Left ventricle myocardium inferior (tissue), 1 donor: ENCODE measurements at regions not wholly inside any gene's neighbourhood (a gene's known extent, or its start where the extent isn't known, plus 50 kb on each side); places are given as distances from the start of the nearest gene placed in this dataset.

Experiments used
- DNase-seq: peaks from one replicate; pipeline ENCODE4 v3.0.0-alpha.2; 2020
- H3K27ac ChIP-seq: fragments of 200-600 bp; replicated peaks from 2 replicates; pipeline ENCODE4 v1.8.0; 2021
- H3K27me3 ChIP-seq: fragments of 200-600 bp; 2 replicates; pipeline ENCODE4 v1.8.0; 2021; ENCODE audit warnings: low read depth
- H3K36me3 ChIP-seq: fragments of 200-600 bp; 2 replicates; pipeline ENCODE4 v1.8.0; 2021
- H3K4me1 ChIP-seq: fragments of 200-600 bp; 2 replicates; pipeline ENCODE4 v1.8.0; 2021
- H3K4me3 ChIP-seq: fragments of 200-600 bp; 2 replicates; pipeline ENCODE4 v1.8.0; 2021; ENCODE audit warnings: mild to moderate bottlenecking, moderate library complexity
- H3K9me3 ChIP-seq: fragments of 200-600 bp; replicated peaks from 2 replicates; pipeline ENCODE4 v1.8.0; 2021
- CTCF ChIP-seq: fragments of 200-600 bp; IDR thresholded peaks from 2 replicates; pipeline ENCODE4 v1.8.0; 2021; ENCODE audit warnings: antibody characterized with exemption, mild to moderate bottlenecking, borderline replicate concordance
- intact Hi-C: fragments of 100-400 bp; cut with micrococcal nuclease; formaldehyde crosslinking; loops from one replicate; pipeline ENCODE4 v1.11.0; 2022
- donor health status: DM: no; HTN: yes; CAD: no; lungs with severe emphysema.

GRCh38 chr2:203804070-203804469 lies 63.5 kb upstream of the CTLA4 start:
- no peak for DNase-seq
- no peaks in the 10 kb centered on the region for H3K27me3 ChIP-seq
- peak overlapping the region; percentile 49 for H3K27ac ChIP-seq
- H3K9me3 ChIP-seq = peaks cover 38% of the 10 kb centered on the region
- no peak overlapping the region for H3K4me3 ChIP-seq
- intact Hi-C loops = loop anchor here (10.0 kb wide), 1 partner anchor 149 kb away; no protein-coding TSS in a partner anchor
- H3K36me3 ChIP-seq = no peaks in the 10 kb centered on the region
- TF ChIP-seq CTCF = no peak
- peaks cover 4% of the 10 kb centered on the region for H3K4me1 ChIP-seq

- no peak for TF ChIP-seq CTCF
- Histone ChIP-seq H3K9me3 (peaks cover 38% of the 10 kb centered on the region), H3K27ac (peak overlapping the region; percentile 49), H3K27me3 (no peaks in the 10 kb centered on the region), H3K4me3 (no peak overlapping the region), H3K36me3 (no peaks in the 10 kb centered on the region), H3K4me1 (peaks cover 7% of the 10 kb centered on the region)
- intact Hi-C loops = loop anchor here (10.0 kb wide), 1 partner anchor 150 kb away; no protein-coding TSS in a partner anchor
- DNase-seq = no peak
Measured at GRCh38 chr2:203804764-203805485, 62.6 kb upstream of the CTLA4 start.

GRCh38 chr2:203805486-203805838 lies 62.1 kb upstream of the CTLA4 start:
- Histone ChIP-seq H3K4me3 (no peak overlapping the region), H3K9me3 (peaks cover 35% of the 10 kb centered on the region), H3K36me3 (no peaks in the 10 kb centered on the region), H3K27me3 (no peaks in the 10 kb centered on the region), H3K4me1 (peaks cover 7% of the 10 kb centered on the region), H3K27ac (no peak overlapping the region)
- no peak for DNase-seq
- TF ChIP-seq CTCF = no peak
- intact Hi-C loops = loop anchor here (10.0 kb wide), 1 partner anchor 151 kb away; no protein-coding TSS in a partner anchor

GRCh38 chr2:203806761-203807160 lies 60.8 kb upstream of the CTLA4 start:
- Histone ChIP-seq H3K9me3 (peaks cover 25% of the 10 kb centered on the region), H3K4me1 (peaks cover 12% of the 10 kb centered on the region), H3K27me3 (no peaks in the 10 kb centered on the region), H3K36me3 (no peaks in the 10 kb centered on the region), H3K27ac (no peak overlapping the region), H3K4me3 (no peak overlapping the region)
- DNase-seq = no peak
- intact Hi-C loops = loop anchor here (10.0 kb wide), 1 partner anchor 152 kb away; no protein-coding TSS in a partner anchor
- no peak for TF ChIP-seq CTCF

- no peaks in the 10 kb centered on the region for H3K36me3 ChIP-seq
- no peaks in the 10 kb centered on the region for H3K27me3 ChIP-seq
- peaks cover 25% of the 10 kb centered on the region for H3K9me3 ChIP-seq
- H3K4me1 ChIP-seq = peaks cover 17% of the 10 kb centered on the region
- DNase-seq = no peak
- no peak for TF ChIP-seq CTCF
- H3K27ac ChIP-seq = no peak overlapping the region
- intact Hi-C loops = loop anchor here (10.0 kb wide), 1 partner anchor 153 kb away; no protein-coding TSS in a partner anchor
- no peak overlapping the region for H3K4me3 ChIP-seq
Measured at GRCh38 chr2:203808046-203808750, 59.4 kb upstream of the CTLA4 start.
